ENCODE measurements at regions not wholly inside any gene's neighbourhood (a gene's known extent, or its start where the extent isn't known, plus 50 kb on each side); places are given as distances from the start of the nearest gene placed in this dataset.

GRCh38 chr2:194915485-194915884 is 741.5 kb upstream of the SLC39A10 start:
- TF ChIP-seq CEBPB (IDR thresholded peaks at IDR 0.05) (no peak), TAF1 (IDR thresholded peaks at IDR 0.05; ENCODE audit: low read depth) (no peak), TEAD4 (IDR thresholded peaks at IDR 0.05) (no peak), MAX (IDR thresholded peaks at IDR 0.05) (no peak), CREB1 (IDR thresholded peaks at IDR 0.05; ENCODE audit: low read depth) (no peak), EGR1 (IDR thresholded peaks at IDR 0.05) (no peak), ZBTB7A (IDR thresholded peaks at IDR 0.05; ENCODE audit: low read depth) (no peak), USF1 (IDR thresholded peaks at IDR 0.05) (no peak), NFIC (IDR thresholded peaks at IDR 0.05) (no peak), TCF12 (IDR thresholded peaks at IDR 0.05; ENCODE audit: low read depth) (no peak), YY1 (IDR thresholded peaks at IDR 0.05; ENCODE audit: low read depth) (no peak), REST (IDR thresholded peaks at IDR 0.05; ENCODE audit: low read depth) (no peak), RAD21 (IDR thresholded peaks at IDR 0.05; ENCODE audit: low read depth) (no peak), FOXM1 (IDR thresholded peaks at IDR 0.05; ENCODE audit: borderline replicate concordance, low read depth) (no peak), EP300 (IDR thresholded peaks at IDR 0.05; ENCODE audit: borderline replicate concordance) (no peak)

- TF ChIP-seq ZBTB7A (IDR thresholded peaks at IDR 0.05; ENCODE audit: low read depth) (no peak), TEAD4 (IDR thresholded peaks at IDR 0.05) (no peak), YY1 (IDR thresholded peaks at IDR 0.05; ENCODE audit: low read depth) (no peak), CEBPB (IDR thresholded peaks at IDR 0.05) (no peak), NFIC (IDR thresholded peaks at IDR 0.05) (no peak), RAD21 (IDR thresholded peaks at IDR 0.05; ENCODE audit: low read depth) (no peak), MAX (IDR thresholded peaks at IDR 0.05) (no peak), EP300 (IDR thresholded peaks at IDR 0.05; ENCODE audit: borderline replicate concordance) (no peak), EGR1 (IDR thresholded peaks at IDR 0.05) (no peak), TAF1 (IDR thresholded peaks at IDR 0.05; ENCODE audit: low read depth) (no peak), USF1 (IDR thresholded peaks at IDR 0.05) (no peak), FOXM1 (IDR thresholded peaks at IDR 0.05; ENCODE audit: borderline replicate concordance, low read depth) (no peak), TCF12 (IDR thresholded peaks at IDR 0.05; ENCODE audit: low read depth) (no peak), REST (IDR thresholded peaks at IDR 0.05; ENCODE audit: low read depth) (no peak)
Observed at GRCh38 chr2:194907569-194907968, 749.5 kb upstream of the SLC39A10 start.

- TF ChIP-seq CEBPB (IDR thresholded peaks at IDR 0.05) (no peak), RAD21 (IDR thresholded peaks at IDR 0.05; ENCODE audit: low read depth) (no peak), ZBTB7A (IDR thresholded peaks at IDR 0.05; ENCODE audit: low read depth) (no peak), TCF12 (IDR thresholded peaks at IDR 0.05; ENCODE audit: low read depth) (no peak), EGR1 (IDR thresholded peaks at IDR 0.05) (no peak), NFIC (IDR thresholded peaks at IDR 0.05) (no peak), TAF1 (IDR thresholded peaks at IDR 0.05; ENCODE audit: low read depth) (no peak), USF1 (IDR thresholded peaks at IDR 0.05) (no peak), MAX (IDR thresholded peaks at IDR 0.05) (no peak), EP300 (IDR thresholded peaks at IDR 0.05; ENCODE audit: borderline replicate concordance) (no peak), YY1 (IDR thresholded peaks at IDR 0.05; ENCODE audit: low read depth) (no peak), REST (IDR thresholded peaks at IDR 0.05; ENCODE audit: low read depth) (no peak), TEAD4 (IDR thresholded peaks at IDR 0.05) (no peak), CREB1 (IDR thresholded peaks at IDR 0.05; ENCODE audit: low read depth) (no peak), FOXM1 (IDR thresholded peaks at IDR 0.05; ENCODE audit: borderline replicate concordance, low read depth) (no peak)
Observed at GRCh38 chr2:194896871-194897270, 760.2 kb upstream of the SLC39A10 start.
